GM18858 (cell line): ENCODE measurements at regions not wholly inside any gene's neighbourhood (a gene's known extent, or its start where the extent isn't known, plus 50 kb on each side); places are given as distances from the start of the nearest gene placed in this dataset.
"Not testable (repeated sequence)": the region's sequence is repeated elsewhere in the genome, so short reads cannot be mapped to it uniquely, and the experiment has no call there.

Experiments
- ATAC-seq: cut with Tn5 transposase; IDR thresholded peaks from one replicate; pipeline ENCODE4 v1.9.1; 2021; ENCODE audit not compliant: unreplicated experiment

DNA sequence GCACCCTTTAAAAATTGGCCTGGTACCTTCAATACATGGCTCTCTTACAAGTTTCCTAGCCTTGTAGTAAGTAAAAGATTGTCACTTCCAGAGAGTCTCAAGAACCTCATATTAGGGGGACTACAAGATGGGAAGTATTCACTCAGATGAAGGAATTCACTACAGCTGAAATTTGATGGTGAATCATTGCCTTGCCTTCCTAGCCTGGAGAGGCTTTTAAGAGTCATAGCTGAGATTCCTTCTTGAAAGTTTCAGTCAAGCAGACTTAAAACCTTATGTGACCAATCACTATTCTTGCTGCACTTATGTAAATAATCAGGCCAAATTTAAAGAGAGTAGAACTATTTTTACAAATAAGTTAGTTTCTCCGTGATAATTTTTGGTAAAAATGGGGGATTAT lies 451.6 kb downstream of the TRHDE start:
- ATAC-seq = no peak

DNA sequence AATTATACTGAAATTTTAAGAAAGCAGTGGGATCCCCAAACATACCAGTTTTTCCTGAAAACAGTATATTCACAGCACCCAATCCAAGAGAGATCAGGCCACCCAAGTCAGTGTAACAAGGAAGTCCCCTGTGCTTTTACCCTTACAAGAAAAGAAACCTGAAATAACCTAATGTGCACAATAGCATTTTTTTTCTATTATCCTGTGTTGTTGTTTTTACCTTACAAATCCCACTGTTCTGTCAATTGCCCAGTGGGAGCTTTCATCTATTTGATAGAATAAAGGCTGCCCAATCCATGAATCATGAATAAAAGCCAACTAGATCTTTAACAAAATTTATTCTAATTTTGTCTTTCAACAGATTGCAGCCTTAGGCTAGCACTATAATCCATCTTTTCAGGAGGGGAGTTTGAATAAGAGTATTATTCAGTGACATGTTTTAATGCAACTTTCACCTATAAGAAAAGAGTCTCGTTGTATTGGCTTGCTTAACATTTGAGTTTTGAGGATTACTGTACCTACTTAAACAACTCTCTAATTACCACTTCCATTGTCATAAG lies 457.4 kb downstream of the TRHDE start:
- ATAC-seq = no peak

DNA sequence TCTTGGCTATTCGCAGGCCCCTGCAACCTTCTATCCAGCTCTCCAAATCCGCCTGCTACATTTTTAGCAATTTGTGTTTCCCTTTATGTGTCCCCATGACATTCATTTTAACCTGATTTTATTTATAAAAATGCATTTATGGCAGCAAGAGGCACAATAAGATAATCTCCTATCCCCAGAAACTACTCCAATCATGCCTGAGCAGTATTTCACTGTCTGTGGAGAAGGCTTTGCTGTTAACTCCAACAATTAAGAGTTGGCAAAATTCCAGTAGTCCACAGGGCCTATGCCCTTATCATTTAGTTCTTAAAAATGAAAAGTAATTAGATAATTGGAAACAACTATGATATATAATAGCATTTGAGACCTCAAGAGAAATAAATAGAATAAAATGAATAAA lies 462.4 kb downstream of the TRHDE start:
- no peak for ATAC-seq

DNA sequence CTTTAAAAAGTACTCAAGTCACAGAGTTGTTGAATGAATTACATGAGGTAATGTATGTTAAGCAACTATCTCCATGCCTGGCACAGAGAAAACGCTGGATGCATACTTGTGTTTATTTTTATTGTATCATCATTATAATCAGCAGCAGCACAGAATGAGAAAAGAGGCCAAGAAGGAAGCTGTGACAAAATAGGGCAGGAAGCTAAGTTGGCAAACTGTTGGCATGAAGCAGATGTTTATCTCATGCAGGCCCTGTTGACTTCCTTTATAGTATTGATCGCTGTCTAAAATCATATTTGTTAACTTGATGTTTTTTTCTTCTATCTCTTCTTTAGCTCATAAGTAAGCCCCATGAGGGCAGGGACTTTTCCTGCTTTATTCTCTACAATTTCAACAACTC lies 466.6 kb downstream of the TRHDE start:
- ATAC-seq = no peak

DNA sequence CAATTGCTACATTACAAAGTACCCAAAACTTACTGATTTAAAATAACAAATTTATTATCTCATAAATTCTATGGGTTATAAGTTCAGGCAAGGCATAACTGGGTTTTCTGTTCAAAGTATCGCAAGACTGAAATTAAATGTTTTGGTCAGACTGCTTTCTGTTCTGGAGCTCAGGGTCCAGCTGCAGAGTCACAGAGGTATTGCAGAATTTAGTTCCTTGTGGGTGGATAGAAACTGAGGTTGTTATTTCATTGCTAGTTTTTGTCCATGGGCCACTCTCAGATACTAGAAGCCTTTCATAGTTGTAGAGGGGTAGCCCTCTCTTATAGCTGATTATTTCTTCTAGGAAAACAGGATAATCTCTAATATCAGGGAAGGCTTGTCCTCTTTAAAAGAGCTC lies 467.9 kb downstream of the TRHDE start:
- no peak for ATAC-seq

DNA sequence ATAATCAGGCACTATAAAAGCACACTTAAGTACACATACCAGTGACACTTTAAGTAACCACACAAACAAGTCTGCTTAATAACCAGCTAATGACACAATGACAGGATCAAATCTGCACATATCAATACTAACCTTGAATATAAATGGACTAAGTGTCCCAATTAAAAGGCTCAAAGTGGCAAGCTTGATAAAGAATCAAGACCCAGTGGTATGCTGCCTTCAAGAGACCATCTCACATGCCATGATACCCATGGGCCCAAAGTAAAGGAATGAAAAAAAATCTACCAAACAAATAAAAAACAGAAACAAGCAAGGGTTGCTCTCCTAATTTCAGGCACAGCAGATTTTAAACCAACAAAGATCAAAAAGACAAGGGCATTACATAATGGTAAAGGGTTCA lies 470.4 kb downstream of the TRHDE start:
- ATAC-seq = no peak

DNA sequence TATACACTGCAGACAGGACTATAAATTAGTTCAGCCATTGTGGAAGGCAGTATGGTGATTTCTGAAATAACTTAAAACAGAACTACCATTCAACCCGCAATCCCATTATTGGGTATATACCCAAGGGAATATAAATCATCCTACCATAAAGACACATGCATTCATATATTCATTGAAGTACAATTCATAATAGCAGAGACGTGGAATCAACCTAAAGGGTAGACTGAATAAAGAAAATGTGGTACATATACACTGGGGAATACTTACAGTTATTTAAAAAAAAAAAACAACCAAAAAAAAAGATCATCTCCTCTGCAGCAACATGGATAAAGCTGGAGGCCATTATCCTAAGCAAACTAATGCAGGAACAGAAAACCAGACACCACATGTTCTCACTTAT lies 473.9 kb downstream of the TRHDE start:
- no peak for ATAC-seq

DNA sequence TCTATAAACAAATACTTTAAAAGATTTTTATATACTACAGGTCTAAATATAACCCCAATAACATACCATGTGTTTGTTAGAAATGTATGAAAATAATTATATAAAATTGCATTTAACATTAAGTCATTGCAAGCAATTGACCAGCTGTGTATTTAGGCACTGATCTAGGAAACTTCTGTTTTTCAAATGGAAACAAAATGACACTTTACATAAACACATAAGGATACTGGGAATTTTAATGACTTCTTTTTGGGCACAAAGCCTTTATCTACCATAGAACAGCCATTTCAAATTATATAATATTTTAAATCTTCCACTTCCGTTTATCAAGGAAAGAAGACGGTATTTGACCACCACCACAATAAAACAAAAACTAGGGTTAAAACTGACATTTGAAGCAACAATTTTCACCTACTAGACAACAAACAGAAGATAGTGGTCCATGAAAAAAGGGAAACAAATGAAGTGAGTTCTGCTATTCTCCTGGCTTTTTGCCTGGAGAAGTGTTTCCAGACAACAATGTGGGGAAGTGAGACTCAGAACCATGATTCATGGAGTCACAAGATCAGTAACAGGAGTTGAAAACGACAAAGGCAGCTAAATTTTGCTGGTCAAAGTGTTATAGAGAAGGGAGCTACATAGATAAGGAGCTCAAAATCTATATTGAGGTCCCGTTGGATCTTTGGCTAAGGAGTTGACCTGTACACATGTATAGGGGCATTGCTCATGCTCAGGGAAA lies 475.1 kb downstream of the TRHDE start:
- ATAC-seq = no peak

DNA sequence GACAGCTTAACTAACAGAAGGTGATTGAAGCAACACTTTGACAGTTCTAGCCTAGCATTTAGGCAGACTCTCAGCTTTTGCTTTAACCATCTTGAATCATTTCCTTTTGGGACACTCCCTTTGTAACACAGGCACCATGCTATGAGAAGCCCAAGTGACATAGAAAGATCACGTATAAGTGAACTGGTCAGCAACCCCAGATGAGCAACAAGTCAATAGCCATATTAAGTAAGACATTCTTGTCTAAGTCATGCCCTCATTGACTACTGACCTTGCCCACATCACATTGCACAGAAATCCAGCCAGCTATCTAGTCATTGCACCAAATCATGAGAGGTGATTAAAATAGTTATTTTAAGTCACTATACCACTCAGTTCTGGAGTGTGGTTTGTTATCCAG lies 476.8 kb downstream of the TRHDE start:
- ATAC-seq = no peak

DNA sequence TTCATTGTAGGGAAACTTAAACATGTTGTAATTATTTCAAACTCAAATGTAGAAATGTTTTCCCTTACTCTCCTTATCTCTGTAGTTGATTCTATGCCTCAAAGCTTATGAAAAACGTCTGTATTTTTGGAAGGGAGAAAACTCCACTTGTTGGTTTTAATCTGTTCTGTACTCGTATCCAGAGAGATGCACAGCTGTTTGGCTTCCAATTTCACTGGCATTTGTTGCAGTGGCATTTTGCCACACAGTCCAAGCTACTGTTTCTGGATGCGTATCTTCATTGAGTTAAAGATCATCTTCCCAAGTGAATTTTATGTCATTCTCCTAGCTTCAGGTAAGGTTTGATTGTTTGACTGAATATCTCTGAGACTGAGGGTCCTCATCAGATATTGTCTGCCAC lies 481.4 kb downstream of the TRHDE start:
- ATAC-seq = no peak

DNA sequence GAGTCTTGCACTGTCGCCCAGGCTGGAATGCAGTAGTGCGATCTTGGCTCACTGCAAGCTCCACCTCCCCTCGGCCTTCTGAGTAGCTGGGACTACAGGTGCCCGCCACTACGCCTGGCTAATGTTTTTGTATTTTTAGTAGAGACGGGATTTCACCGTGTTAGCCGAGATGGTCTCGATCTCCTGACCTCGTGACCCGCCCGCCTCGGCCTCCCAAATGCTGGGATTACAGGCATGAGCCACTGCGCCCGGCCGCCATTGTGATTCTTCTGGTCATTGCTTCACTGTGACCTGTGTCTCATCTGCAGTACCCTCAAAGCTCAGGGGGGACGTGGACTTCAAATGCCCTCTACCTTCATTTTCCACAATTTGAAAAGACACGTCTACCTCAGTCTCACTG lies 481.9 kb downstream of the TRHDE start:
- not testable (repeated sequence) for ATAC-seq

DNA sequence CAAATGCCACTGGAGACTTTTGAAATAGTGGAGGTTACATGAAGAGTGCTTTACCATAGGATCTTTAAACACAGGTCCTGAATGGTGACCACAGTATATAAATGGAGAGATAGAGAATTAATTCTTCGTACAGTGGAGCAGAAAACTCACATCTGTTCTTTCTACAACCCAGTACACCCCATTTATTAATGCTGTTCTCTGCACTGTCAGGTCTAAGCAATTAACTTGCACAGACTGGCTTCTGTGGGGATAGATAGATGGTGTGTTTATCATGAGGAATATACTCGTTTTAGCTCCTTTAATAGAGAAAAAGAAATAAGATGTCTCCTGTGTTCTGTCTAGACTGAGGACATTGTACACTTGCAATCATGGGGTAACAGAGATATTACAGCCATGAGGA lies 494.3 kb downstream of the TRHDE start:
- ATAC-seq = no peak

DNA sequence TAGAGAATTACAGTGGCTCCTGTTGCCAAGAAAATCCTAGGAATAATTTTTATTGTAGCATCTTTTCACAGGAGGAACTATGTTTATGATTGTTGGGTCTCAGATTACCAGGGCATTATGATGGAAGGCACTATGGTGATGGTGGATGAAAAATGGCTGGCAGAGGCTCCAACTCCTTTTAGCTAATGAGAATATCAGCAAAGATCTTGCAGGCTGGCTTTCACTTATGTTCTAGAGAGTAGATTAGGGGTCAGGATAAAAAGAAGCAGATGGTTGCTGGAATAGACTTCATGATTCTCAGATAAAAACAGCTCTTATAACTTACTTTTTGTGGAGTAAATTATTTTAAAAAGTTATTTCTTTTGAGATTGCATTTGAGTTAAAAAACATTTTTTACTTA lies 501.9 kb downstream of the TRHDE start:
- ATAC-seq = no peak

DNA sequence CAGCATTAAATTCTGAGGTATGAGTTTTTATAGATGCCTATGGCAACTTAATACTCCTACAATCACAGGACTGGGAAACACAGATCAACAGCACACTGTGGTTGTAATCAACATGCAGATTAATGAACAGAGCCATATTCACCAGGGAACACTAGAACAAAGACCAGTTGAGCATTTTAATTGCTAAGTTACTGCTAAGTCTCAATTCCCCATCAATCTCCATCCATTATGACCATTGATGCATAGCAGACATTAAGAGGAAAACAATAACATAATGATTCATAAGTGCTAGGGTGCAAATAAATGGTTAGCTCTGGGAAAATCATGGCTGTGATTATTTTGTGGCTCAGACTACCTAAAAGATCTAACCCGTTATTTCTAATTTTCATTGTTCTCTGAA lies 505.6 kb downstream of the TRHDE start:
- ATAC-seq = no peak

DNA sequence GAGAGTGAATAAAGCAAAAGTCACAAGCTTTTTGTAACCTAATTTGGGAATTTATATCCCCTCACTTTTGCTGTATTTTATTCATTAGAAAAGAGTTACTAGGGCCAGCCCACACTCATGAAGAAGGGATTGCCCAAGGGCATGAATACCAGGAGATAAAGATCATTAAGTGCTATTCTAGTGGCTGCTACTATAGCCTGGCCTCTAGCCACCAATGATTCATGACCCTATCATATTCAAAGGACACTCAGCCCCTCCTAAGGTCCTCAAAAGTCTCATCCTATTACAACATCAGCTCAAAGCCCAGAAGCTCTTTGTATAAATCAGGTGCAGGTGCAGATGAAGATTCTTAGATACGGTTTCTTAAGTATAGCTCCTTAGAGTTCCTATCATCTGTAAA lies 518.1 kb downstream of the TRHDE start:
- no peak for ATAC-seq

DNA sequence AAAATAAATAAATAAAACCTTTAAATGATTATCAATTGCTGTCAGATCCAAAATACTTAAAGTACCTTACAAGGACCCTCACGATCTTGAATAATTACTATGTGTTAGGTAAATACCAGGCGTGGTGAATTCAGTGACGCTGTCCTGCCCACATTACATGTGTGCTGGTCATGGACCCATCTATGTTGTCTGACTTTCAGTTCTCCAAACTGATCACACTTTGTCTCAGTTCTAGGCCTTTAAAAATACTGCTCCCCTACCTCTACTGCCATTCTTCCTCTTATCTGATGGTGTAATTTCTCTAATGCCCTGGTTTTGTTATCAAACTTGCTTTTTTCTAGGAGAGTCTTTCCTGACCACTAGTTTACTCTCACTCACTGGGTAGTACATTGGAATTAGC lies 520.7 kb downstream of the TRHDE start:
- no peak for ATAC-seq

DNA sequence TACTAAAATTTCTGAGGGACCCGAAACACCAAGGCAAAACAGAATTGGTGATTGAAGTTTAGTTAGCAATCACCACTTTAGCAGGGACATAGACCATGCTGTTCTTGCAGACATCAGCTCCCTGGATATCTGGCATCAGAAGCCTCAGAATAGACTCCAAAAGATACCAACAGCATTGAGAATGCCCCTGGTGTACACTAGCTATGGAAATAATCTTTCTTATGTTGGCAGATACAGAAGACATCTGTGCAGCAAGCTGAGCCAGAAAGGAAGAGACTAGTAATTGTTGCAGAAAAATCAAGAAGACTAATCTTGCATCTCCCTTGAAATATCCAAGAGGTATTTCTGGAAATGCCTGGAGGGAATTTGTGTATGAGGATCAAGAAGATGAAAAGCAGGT lies 521.6 kb downstream of the TRHDE start:
- no peak for ATAC-seq

DNA sequence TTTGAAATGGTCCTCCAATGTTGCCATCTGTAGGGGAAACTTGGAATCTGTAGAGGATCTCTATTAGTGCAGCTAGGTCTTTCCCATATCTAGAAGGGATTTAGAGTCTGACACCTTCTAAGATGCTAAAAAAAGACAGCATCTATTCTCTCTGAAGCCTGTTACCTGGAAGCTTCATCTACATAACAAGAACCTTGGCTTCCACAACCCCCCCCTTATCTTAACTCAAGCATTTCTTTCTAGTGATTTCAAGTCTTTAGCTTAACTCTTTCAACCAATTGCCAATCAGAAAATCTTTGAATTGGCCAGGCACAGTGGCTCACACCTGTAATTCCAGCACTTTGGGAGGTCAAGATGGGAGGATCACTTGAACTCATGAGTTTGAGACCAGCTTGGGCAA lies 543.3 kb downstream of the TRHDE start:
- no peak for ATAC-seq

DNA sequence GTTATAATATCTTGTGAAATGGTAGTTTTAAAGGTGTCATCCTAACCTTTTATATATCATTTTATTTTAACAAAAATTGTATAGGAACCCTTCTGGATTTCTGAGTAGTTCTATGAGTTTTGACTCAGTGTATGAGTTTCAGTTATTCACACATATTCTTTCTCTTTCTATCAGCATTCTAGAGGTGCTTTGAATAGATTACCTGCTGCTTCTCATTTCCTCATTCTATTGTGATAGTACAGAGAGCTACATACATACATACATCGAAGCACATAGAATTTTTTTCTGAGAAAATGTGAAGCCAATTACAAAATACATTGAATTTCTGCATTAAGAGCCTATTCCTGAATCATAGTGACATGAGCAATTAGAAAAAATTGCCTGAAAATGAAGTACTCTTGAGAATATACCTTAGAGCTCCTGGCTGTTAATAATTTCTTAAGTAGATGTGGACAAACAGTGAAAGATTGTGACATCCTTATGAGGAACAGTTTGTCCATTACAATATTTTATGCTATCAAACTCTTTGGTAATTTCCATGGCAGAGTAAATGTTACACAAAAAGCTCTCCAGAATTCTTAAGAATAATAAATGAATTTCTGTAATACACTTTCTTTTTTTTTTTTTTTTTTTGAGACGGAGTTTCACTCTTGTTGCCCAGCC lies 556.6 kb downstream of the TRHDE start:
- ATAC-seq = peak; percentile 74

DNA sequence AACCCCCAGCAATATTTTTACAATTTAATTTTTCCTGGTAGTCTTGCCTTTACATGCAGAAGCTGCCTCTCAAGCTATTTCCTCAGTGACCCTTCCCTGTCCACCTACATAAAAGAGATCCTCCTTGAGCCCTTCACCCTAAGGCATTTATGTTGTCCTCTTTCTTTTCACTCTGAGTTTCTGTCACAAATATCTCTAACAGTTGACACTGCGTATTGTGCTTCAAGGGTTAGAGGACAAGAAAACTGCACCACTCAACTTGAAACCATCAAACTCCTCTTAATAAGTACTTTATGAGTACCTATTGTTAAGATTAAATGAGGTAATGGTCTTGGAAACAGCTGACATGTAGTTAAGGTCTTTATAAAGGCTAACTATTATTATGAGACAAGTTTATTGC lies 557.7 kb downstream of the TRHDE start:
- no peak for ATAC-seq

DNA sequence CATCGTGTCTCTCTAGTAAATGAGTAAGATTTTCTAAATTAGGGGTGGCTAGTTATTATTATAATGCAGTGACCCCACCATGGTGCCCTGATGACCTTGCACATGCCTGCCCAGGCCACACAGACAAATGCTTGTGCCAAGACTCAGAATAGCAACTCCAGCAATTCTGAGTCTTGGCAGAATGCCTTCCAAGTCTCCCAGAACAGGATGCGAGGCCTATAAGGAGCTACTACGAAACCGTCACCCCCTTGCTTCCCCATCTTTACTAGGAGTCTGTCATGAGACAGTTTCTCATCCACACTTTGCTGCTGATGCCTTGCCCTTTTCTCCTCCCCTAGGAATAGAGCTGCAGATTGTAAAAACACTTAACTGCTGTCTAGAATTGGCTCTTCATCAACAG lies 559.9 kb downstream of the TRHDE start:
- no peak for ATAC-seq

DNA sequence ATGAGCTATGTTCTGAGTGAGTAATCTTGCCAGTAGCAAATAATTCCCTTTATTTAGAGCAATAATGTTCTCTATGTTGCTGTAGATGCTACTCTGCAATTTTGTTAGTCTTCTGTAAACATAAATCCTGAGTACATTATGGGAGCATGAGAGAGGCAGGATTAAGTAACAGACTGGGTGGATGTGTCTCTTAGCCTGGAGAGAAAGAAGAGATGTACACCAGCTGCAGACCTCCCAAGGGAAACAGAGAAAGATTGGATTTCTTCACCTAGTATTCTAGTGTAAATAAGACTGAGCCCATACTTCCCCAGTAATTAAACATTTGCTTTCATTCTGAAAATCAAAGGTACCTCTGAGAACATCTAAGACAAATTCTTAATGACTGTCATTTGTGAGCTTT lies 564.0 kb downstream of the TRHDE start:
- no peak for ATAC-seq

DNA sequence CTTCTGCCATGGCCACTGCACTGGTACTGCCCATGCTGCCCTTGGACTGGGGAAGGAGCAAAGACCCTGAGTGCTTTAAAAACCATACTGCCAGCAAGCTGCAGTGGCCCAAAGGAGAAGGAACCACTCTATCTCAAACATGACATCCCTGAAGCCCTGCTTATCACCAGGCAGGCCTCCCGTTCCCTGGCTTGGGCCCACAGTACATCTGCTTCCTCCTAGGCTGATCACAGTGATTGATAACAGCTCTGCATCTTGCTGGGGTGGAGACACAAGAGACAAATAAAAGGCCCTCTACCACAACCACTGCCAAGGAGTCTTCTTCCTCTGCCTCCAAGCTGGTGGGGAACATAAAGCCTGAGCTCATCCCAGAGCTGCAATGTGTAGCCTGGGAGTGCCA lies 567.5 kb downstream of the TRHDE start:
- no peak for ATAC-seq
